Superior temporal gyrus (tissue), 1 donor: ENCODE measurements at regions not wholly inside any gene's neighbourhood (a gene's known extent, or its start where the extent isn't known, plus 50 kb on each side); places are given as distances from the start of the nearest gene placed in this dataset.

Experiments used
- DNase-seq: peaks from one replicate; pipeline ENCODE4 v3.0.0-alpha.2; 2016; ENCODE audit errors: extremely low spot score

DNA sequence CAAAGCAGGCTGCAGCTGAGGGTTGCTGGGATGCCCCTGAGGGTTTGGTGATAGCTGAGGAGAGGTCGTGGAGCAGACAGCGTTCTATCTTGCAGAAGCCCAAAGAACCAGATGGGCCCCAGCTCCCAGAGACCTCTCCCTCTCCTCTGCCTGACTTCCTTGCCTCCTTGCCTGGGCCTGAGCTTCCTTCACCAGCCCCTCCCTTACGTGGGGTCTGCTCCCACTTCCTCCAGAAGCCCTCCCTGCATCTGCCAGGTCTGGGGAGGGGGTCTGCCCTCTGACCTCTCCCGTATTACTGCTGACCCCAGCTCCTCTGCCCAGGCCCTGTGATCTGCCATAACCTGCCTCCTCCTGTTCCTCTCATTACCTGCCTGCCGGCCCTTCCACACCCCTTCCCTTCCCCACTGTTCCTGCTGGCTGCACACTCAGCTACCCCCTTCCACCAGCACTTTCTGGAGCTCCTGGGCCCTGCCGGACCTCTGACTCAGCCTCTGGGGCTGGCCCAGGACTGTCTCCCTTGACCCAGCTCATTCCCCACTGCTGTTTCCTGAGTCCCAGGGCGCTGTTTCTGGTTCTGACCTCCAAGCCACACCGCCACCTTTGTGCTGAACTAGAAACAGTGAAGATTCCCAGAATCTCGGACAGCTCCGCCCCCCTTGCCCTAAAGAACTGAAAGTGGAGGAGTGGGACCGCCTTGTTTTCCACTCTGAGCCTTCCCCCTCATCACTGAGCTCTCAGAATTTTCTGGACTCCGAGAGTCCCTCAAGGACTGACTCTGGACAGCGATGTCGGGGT is 237.7 kb upstream of the C1orf174 start:
- DNase-seq = no peak

DNA sequence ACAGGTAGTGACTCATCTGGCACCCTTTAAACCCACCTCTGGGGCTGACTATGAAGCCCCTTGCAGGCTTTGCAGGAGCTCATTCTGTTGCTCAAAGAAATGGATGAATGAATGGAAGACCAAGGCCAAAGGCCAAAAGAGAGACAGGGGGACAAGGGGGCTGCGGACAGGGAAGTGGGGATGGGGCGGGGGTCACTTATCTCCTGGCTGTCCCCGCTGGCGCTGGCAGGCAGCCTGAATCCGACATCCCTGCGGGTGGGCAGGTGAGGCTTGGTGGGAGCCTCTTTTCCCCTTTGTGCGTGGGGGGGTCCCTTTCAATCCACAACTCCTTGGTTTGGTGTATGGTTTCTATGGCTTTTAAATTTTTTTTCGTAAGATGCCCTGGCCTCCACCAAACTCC is 239.6 kb upstream of the C1orf174 start:
- no peak for DNase-seq

DNA sequence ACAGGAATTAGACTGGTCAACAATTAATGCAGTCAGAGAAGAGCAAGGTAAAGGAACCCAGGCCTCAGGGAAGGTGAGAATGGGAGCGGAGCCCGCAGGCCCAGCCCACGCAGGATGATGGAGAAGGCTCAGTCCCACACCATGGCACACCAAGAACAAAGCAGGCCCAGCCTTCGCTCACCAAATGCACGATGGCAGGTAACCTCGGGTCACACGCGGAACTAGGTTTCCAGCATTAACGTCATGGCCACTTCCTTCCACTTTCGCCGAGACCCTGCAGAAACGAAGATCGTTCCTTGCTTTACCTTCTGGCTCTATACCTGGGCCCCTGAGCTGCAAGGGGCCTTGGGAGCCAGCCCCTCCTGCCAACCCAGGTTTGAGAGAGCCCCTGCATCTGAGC is 240.2 kb upstream of the C1orf174 start:
- no peak for DNase-seq

DNA sequence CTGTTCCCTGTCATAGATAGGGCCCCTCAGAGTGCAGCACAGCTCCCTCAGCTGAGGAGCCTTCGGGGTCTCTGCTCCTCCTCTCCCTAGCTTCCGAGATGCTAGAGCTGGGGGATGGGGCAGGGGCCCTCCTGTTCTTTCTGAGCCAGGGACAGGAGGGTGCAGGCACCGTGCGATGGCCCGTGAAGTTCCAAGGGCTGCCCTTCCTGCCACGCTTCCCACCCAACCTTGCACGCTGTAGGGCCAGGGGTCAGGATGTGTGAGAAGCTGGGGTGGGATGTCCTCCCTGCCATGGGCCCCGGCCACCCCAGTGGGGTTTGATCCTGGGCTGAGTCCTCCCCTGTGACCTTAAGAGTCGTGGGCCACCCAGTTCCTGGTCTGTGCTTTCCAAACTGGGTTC is 240.7 kb upstream of the C1orf174 start:
- no peak for DNase-seq

DNA sequence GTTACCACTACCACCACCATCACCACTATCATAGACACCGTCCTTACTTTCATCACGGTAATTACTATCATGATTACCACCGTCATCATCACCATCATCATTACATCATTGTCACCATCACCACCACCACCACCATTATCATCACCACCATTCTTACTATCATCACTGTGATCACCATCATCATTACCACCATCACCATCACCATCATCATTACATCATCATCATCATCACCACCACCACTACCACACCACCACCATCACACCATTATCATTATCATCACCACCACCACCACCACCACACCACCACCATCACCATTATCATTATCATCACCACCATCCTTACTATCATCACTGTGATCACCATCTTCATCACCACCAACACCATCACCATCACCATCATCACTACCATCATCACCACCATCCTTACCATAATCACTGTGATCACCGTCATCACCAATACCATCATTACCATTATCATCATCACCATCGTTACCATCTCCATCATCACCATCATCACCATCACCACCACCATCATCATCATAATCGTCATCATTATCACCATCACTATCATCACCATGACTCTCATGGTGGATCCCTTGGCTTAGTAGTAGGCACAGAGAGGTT is 244.4 kb upstream of the C1orf174 start:
- DNase-seq = no peak

DNA sequence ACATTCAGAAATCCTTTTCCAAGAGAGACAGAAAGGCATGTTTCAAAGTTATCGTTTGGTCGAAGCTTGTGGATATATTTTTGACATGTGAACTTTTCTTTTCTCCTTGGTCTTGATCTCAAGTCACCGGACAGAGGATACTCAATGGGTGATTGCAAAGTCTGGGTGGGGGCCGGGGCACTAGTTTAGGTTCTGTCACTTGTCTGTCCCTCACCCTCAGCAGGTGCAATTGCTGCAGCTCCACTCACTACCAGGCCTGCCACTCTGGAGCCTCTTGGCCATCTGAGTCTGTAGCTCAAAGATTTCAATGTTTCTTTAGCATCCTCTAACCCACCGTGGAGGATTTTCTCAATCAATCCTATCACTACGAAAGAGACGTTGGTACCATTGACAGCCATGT is 246.0 kb upstream of the C1orf174 start:
- DNase-seq = no peak

DNA sequence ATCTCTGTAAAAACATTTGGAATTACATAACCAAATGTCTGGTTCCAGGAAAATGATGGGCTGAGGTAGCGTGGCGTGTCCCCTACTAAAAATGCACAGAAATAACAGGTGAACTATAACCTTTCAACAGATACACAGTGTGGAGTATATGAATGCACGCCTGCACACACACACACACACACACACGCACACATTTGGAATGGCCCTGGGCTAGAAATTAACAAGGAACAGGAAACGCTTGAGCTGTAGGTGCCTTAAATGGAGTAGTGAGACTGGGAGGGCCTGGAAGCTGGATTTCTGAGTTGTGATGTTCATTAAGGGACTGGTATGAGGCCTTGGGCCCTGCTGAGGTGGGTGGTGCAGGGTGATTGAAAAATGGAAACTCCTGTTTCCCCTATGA is 246.5 kb upstream of the C1orf174 start:
- DNase-seq = no peak

DNA sequence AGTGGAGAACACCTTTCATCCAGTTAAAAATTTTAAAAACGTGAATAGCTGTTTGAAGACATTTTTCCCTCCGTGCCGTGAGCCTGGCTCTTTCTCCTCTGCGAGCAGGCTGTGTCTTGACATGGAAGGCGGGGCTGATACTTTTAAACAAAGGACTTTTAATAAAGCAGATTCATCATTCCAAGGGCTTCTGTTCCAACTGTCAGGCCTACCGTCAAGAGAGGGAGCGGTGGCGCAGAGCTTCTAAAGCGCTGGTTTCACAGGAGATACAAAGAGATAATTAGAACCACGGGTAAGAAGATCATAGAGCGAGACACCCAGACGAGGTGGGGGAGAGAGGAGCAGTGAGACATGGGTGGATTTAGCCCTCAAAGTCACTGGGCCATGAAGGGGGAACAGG is 247.4 kb upstream of the C1orf174 start:
- no peak for DNase-seq

DNA sequence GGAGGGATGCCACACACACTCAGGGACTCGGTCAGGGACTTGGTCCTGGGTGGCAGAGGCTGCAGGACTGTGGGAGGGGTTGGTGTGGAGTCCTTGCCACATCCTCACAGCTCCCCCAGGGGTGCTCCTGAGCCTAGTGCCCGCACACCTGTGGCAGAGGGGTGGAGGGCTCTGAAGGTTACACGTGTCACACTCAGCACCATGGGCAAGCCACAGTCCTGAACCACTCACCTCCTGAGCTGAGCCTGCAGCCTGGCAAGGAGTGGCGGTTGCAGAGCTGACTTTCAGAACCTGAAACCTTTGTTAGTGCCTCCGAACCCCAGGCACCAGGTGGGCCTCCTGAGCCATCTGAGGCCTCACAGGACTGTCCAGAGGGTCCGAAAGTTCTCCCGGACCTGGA is 249.2 kb upstream of the C1orf174 start:
- no peak for DNase-seq

DNA sequence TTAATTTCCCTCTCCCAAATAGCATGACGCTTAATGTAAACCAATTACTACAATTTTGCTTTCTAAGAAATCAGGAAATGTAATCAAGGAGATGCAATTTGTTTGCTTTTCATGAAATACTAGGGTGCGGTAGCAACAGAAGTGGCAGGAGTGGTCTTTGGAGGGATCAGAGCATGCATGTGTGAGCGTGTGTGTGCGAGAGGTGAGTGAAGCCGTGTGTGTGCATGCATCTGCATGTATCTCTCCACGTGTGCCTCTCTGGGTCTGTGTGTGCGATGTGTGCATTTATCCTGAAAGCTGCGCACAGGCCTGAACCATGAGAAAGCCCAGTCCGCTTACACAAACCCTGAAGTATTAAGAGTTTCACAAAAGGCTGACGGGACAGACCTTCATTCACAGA is 249.8 kb upstream of the C1orf174 start:
- DNase-seq = no peak

DNA sequence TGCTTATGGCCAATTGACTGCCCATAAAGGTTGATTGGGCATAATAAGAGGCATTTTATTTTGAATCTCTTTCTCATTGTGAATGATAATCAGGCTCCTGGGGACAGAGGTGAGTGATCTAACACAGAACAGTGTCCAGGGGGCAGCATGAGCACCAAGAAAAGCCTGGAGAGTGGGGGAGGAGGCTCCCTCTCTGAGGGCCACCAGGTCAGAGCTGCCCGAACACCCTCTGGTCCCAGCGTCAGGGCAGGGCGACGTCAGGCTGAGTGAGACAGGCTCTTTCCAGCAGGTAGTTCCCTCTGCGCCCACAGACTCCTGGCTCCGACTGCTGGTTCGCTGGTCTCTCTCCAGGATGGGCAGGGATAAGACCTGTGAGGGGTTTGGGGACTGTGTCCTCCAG is 250.2 kb upstream of the C1orf174 start:
- no peak for DNase-seq

DNA sequence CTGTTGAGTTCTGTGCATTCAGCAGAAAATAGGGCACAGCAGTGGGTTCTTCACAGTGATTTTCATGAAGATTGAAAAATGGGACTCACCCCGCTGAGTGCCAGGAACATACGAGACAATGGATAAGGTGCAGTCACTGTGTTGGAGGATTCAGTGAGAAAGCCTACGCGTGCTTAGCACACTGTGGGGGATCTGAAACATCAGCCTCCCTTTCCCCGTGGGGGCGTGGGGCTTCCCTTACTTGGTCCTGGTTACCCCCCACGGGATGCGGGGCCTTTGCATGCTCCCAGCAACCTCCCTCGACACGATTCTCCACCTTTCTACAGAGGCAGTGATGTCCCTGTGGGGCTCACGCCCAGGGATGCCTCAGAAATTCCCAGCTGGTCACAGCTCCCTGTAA is 252.2 kb upstream of the C1orf174 start:
- DNase-seq = no peak

DNA sequence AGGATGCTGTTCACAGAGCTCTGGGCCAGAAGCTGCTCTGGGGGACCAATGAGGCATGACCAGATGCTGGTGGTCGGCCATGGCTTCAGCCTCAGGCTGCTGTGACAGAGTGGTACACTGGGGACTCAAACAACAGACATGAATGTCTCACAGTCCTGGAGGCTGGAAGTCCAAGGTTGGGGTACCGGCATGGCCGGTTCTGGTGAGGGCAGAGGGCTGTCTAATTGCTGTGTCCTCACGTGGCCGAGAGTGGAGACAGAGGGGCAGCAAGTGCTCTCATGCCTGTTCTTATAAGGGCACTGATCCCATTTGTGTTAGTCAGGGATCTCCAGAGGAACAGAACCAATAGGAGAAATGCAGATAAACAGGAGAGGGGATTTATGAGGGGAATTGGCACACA is 253.5 kb upstream of the C1orf174 start:
- no peak for DNase-seq

DNA sequence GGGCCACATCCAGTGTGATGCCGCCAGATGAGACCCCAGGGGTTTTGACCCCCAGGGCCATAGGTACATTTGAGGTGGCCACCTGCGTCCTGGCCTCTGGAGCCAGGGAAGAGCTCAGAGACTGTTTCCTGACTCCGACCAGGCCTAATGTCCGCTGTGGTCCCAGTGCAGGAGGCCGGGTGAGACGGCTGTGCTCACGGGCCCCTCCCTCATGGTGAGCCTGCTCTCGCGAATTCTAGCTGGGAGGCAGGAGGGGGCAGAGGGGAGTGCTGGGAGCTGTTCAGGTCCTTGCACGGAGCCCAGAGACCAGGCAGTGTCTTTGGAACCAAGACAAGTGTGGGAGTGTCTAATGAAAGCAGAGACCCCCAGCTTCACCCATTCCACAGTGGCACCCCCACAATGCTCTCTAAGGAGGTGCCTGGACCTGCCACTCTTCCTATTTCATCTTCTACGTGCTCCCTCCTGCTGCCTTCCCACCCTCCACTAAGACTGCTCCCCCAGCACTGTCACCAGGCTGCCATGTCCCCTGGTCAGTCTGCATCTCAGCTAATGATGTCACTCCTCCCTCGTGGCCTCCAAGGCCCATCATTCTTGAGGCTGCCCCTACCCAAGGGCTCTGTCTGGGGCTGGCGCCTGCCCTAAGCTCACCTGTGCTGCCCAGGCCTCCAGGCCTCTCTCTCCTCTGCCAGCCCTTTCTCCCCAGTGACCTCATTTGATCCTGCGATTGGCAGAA is 256.3 kb upstream of the C1orf174 start:
- DNase-seq = no peak

DNA sequence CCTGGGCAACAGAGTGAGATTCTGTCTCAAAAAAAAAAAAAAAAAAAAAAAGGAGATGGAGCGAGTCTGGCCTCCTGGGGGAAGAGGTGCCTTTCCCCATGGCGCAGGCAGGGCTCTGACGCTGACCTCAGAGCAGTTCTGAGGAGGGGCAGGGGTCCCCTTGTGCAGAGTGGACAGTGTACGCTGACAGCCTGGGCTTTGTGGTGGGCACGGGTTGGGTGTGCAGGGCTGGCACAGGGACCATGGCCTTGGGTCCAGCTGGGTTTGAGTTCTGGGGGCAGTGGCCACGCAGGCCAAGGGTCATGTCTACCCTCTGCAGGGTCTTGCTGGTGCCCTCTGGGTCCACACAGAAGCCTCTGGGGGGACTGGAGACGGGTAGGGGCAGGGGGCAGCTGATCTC is 260.1 kb upstream of the C1orf174 start:
- no peak for DNase-seq

DNA sequence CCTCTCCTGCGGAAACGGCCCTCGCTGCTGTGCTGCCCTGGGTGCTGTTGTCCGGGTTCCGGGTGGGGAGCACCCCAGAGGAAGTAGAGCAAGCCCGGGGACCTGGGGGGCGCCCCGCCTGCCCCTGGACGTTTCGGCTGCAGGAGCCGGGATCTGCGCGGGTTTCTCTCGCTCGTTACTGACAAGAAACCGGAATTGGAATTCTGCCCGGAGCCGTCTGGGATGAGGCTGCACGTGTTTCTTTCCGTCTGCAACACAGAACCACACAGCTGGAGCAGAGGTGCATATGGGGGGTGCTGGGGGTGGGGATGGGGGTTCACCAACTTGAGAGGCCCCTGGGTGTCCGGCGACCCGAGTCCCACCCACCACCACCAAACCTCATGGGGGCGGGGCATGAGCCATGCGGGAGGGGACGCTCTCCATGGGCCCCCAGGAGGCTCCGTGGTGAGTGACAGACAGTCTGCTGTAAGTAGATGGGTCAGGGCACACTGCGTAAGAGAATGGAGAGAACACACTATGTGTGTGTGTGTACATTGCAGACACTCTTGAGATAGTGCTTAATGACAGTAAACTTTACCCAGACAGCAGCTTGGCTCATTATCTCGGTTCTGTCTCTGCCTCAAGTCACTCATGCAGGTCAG is 261.4 kb upstream of the C1orf174 start:
- DNase-seq = no peak

DNA sequence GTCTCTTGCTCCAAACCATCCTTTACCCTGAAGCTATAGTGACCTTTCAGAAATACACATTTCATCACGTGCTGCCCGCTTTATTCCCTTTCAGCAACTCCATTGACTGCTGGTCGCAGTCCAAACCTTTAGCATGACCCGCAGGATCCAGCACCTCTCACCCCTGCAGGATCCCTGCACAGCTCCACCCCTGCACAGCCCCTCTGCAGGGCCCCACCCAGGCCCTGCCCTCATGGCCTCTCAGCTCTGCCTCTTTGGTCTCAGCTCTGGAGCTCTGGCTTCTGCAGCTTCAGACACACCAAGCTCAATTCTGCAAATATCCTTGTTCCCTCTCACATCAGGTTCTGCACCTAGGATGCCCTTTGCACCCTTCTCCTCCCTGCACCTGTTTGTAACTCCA is 264.9 kb upstream of the C1orf174 start:
- DNase-seq = no peak

DNA sequence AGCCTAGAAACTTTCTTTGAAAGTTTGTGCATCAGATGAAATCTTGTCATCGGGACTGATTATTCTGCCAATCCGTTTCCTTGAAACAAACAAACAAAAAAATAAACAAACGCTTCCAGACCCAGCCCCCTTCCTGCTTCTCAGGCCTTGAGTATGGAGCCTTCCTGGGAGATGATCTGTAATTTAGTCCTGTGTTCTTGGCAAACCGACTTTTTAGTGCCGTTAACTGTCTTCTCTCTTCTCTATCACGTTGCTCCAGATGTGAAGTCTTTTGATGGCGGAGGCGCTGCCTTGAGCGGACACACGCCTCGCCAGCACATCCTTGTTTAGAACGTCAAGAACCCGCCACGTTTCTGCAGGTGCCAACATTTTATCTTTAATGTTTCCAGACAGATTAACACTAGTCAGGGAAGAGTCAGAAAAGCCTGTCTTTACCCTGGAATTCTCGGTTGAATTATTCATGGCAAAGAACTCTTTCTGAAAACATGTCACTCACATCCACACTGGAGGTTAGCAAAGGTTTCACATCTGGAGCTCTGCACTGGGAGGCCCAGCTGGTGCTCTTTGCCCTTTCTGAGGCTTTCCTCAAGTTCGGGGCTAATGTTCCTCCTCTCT is 265.7 kb upstream of the C1orf174 start:
- no peak for DNase-seq

DNA sequence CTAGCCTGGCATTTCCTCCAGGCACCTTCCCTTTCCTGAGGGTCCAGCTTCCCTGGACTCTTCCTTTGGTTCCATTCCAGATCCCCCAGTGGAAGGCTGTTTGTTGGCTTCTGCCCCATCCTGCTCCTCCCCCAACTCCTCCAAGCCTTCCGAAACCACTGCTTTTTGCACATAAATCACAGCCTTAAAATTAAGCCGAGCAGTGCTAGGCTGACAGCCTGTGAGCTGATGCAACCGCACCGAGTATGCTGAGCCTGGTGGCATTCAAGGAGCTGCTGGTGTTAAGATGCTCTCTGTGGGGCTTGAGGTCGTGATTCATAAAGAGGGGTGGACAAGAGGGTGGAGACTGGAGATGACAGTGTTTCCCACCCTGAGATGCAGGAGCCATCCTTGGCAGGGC is 266.6 kb upstream of the C1orf174 start:
- no peak for DNase-seq

DNA sequence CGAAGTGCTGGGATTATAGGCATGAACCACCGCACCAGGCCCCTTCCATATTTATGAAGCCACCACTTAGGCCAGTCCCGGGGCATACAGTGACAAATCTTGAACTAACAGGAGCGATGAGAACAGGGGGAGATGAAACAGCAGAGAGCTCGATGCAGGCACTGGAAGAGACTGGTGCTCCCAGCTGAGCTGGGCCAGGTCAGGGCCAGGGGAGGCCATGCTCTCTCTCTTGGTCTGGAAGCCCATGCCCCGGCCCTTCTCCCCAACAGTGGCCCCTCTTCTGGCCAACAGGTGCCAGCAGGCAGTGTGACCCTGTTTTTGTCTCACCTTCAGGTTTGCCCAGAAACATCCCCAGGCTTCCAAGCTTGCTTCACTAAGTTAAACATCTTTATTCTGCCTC is 269.9 kb upstream of the C1orf174 start:
- DNase-seq = no peak

DNA sequence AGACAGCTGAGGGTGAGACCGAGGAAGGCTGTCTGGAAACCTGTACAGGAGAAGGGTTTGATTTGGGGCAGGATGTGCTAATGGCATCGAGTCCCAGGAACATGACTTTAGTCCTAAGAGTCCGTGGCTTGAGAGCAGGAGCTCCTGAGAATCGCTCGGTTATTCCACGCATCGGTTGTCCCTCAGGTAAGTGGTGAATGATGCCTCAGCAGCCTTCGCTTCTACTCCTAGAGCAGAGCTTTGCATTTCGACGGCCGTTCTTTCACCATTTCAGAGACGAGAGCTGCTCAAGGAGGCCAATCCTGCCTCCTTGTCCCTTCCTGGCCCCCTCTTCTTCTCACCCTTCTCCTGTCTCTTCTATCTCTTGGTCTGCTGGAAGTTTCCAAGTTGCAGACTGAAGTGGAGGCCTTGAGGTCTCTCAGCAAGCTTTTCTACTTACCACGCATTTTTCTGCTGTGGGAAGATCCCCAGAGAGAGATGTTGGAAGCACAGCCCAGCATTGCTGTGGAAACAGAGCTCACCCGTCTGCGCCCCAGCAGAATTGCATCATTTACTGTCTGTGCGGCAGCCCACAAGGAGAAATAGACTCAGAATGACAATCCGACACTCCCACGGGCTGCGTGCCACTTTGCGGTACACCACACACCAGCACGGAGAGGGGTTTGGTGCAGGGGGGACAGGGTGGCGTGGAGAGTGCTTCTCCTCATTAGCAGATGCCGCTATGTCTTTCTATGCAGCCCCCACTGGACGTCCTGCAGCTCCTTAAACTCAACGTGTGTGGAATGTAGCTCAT is 270.7 kb upstream of the C1orf174 start:
- peak; percentile 23 for DNase-seq
